HEK293T (cell line): ENCODE measurements at regions not wholly inside any gene's neighbourhood (a gene's known extent, or its start where the extent isn't known, plus 50 kb on each side); places are given as distances from the start of the nearest gene placed in this dataset.

Source experiments
- CTCF ChIA-PET: fragments of 350-600 bp; formaldehyde crosslinking; extraction: SDS; loops from one replicate; lab custom pipeline; 2021; ENCODE audit warnings: antibody characterized with exemption, inconsistent platforms; lab: Yijun Ruan, JAX
- POLR2A ChIA-PET: fragments of 350-600 bp; formaldehyde crosslinking; extraction: SDS; loops from one replicate; lab custom pipeline; 2020; ENCODE audit warnings: antibody characterized with exemption, inconsistent platforms; lab: Yijun Ruan, JAX
- DNase-seq: peaks from one replicate; pipeline ENCODE4 v3.0.0; 2012; ENCODE audit warnings: mixed read lengths; ENCODE audit errors: extremely low spot score
- ARNT ChIP-seq: fragments of 450-650 bp; IDR thresholded peaks from 2 replicates; pipeline ENCODE4 v1.6.1; 2017; ENCODE audit warnings: mild to moderate bottlenecking
- BHLHE40 ChIP-seq: fragments of 450-650 bp; IDR thresholded peaks from 2 replicates; pipeline ENCODE4 v1.6.1; 2016; ENCODE audit warnings: mild to moderate bottlenecking, moderate library complexity, borderline replicate concordance
- CTBP1 ChIP-seq: fragments of 450-650 bp; IDR thresholded peaks from 2 replicates; pipeline ENCODE4 v1.6.1; 2016; ENCODE audit warnings: borderline replicate concordance
- ELF4 ChIP-seq: fragments of 450-650 bp; IDR thresholded peaks from 2 replicates; pipeline ENCODE4 v1.6.1; 2017; ENCODE audit warnings: antibody characterized with exemption
- FOXA1 ChIP-seq: fragments of 450-650 bp; IDR thresholded peaks from 2 replicates; pipeline ENCODE4 v1.6.1; 2016; ENCODE audit warnings: mild to moderate bottlenecking
- FOXK2 ChIP-seq: fragments of 450-650 bp; IDR thresholded peaks from 2 replicates; pipeline ENCODE4 v1.6.1; 2016; ENCODE audit warnings: mild to moderate bottlenecking
- FOXM1 ChIP-seq: fragments of 450-650 bp; IDR thresholded peaks from 2 replicates; pipeline ENCODE4 v1.6.1; 2017; ENCODE audit warnings: mild to moderate bottlenecking, borderline replicate concordance
- HDGF ChIP-seq: fragments of 450-650 bp; IDR thresholded peaks from 2 replicates; pipeline ENCODE4 v1.6.1; 2017; ENCODE audit warnings: antibody characterized with exemption, borderline replicate concordance
- L3MBTL2 ChIP-seq: fragments of 450-650 bp; conservative IDR thresholded peaks from 2 replicates; pipeline ENCODE4 v1.6.1; 2016; ENCODE audit warnings: mild to moderate bottlenecking
- LEF1 ChIP-seq: fragments of 450-650 bp; IDR thresholded peaks from 2 replicates; pipeline ENCODE4 v1.6.1; 2017; ENCODE audit warnings: mild to moderate bottlenecking, borderline replicate concordance
- NFRKB ChIP-seq: fragments of 450-650 bp; IDR thresholded peaks from 2 replicates; pipeline ENCODE4 v1.6.1; 2016; ENCODE audit warnings: mild to moderate bottlenecking, moderate library complexity
- PKNOX1 ChIP-seq: fragments of 450-650 bp; IDR thresholded peaks from 2 replicates; pipeline ENCODE4 v1.6.1; 2016
- SP1 ChIP-seq: fragments of 450-650 bp; IDR thresholded peaks from 2 replicates; pipeline ENCODE4 v1.6.1; 2017
- SUZ12 ChIP-seq: fragments of 450-650 bp; IDR thresholded peaks from 2 replicates; pipeline ENCODE4 v1.6.1; 2016; ENCODE audit warnings: mild to moderate bottlenecking
- TARDBP ChIP-seq: fragments of 450-650 bp; IDR thresholded peaks from 2 replicates; pipeline ENCODE4 v1.6.1; 2016
- ZNF384 ChIP-seq: fragments of 450-650 bp; IDR thresholded peaks from 2 replicates; pipeline ENCODE4 v1.6.1; 2016

GRCh38 chr4:188869581-188869980, 730.3 kb downstream of the TRIML1 start:
- TF ChIP-seq LEF1, result no peak
- no peak for TF ChIP-seq BHLHE40
- TF ChIP-seq CTBP1, result no peak
- TF ChIP-seq FOXM1, result no peak
- no peak for TF ChIP-seq SUZ12
- no peak for TF ChIP-seq ZNF384
- TF ChIP-seq NFRKB, result no peak
- TF ChIP-seq FOXK2, result no peak
- TF ChIP-seq TARDBP, result no peak
- TF ChIP-seq L3MBTL2, result no peak
- TF ChIP-seq ELF4, result no peak
- TF ChIP-seq PKNOX1, result no peak
- no peak for TF ChIP-seq SP1
- no peak for TF ChIP-seq FOXA1
- no peak for TF ChIP-seq ARNT
- no peak for TF ChIP-seq HDGF
- no peak for DNase-seq
- CTCF ChIA-PET, result no interaction called here
- POLR2A ChIA-PET, result no interaction called here

GRCh38 chr4:188872809-188873208, 733.6 kb downstream of the TRIML1 start:
- ChIA-PET POLR2A (no interaction called here), CTCF (no interaction called here)
- TF ChIP-seq FOXA1 (no peak), L3MBTL2 (no peak), ELF4 (no peak), FOXK2 (no peak), LEF1 (no peak), ARNT (no peak)
- no peak for DNase-seq

GRCh38 chr4:188876881-188877280, 737.6 kb downstream of the TRIML1 start:
- no peak for TF ChIP-seq L3MBTL2
- no peak for TF ChIP-seq FOXA1
- no peak for TF ChIP-seq BHLHE40
- no peak for TF ChIP-seq NFRKB
- TF ChIP-seq PKNOX1, result no peak
- TF ChIP-seq SP1, result no peak
- TF ChIP-seq CTBP1, result no peak
- TF ChIP-seq ELF4, result no peak
- TF ChIP-seq ZNF384, result no peak
- DNase-seq, result no peak
- ChIA-PET POLR2A (no interaction called here), CTCF (no interaction called here)

- CTCF ChIA-PET, result no interaction called here
- TF ChIP-seq FOXK2 (no peak), HDGF (no peak), CTBP1 (no peak), PKNOX1 (no peak), BHLHE40 (no peak), LEF1 (no peak), SP1 (no peak), SUZ12 (no peak), FOXA1 (no peak), ARNT (no peak), NFRKB (no peak), L3MBTL2 (no peak)
- DNase-seq, result no peak
- POLR2A ChIA-PET, result no interaction called here
These were observed 740.4 kb downstream of the TRIML1 start for GRCh38 chr4:188879598-188879997.

- TF ChIP-seq CTBP1, result no peak
- TF ChIP-seq TARDBP, result no peak
- TF ChIP-seq PKNOX1, result no peak
- TF ChIP-seq L3MBTL2, result no peak
- no peak for TF ChIP-seq HDGF
- TF ChIP-seq BHLHE40, result no peak
- TF ChIP-seq SUZ12, result no peak
- no peak for TF ChIP-seq SP1
- no peak for TF ChIP-seq FOXA1
- TF ChIP-seq FOXM1, result no peak
- TF ChIP-seq FOXK2, result no peak
- TF ChIP-seq ELF4, result no peak
- no peak for TF ChIP-seq LEF1
- TF ChIP-seq NFRKB, result no peak
- no peak for TF ChIP-seq ZNF384
- TF ChIP-seq ARNT, result no peak
- CTCF ChIA-PET, result no interaction called here
These were observed 748.7 kb downstream of the TRIML1 start for GRCh38 chr4:188887905-188888304.

GRCh38 chr4:188892837-188893236, 753.6 kb downstream of the TRIML1 start:
- CTCF ChIA-PET, result no interaction called here
- no peak for DNase-seq
- POLR2A ChIA-PET, result no interaction called here
- TF ChIP-seq CTBP1, result no peak
- no peak for TF ChIP-seq FOXA1
- TF ChIP-seq SP1, result no peak
- no peak for TF ChIP-seq TARDBP

More at GRCh38 chr4:188887905-188888304, 748.7 kb downstream of the TRIML1 start:
- POLR2A ChIA-PET, result no interaction called here
- DNase-seq, result no peak
